Neural cell (in vitro differentiated cells): ENCODE measurements at regions not wholly inside any gene's neighbourhood (a gene's known extent, or its start where the extent isn't known, plus 50 kb on each side); places are given as distances from the start of the nearest gene placed in this dataset.

Experiments
- H2AFZ ChIP-seq: fragments of 200-600, 300-800 bp; sonication (generic), shearing (Covaris generic); 2 replicates; pipeline ENCODE4 v1.6.0; 2014; ENCODE audit warnings: low read depth, mild to moderate bottlenecking, antibody characterized with exemption, low read length, moderate library complexity
- H3F3A ChIP-seq: fragments of 200-600 bp; shearing (Covaris generic); 2 replicates; pipeline ENCODE4 v1.6.1; 2016; ENCODE audit warnings: mild to moderate bottlenecking, moderate library complexity, mixed read lengths, antibody characterized with exemption, low read length; ENCODE audit not compliant: insufficient read depth, poor library complexity, severe bottlenecking
- H3K27ac ChIP-seq: fragments of 200-600, 300-800 bp; sonication (generic), shearing (Covaris generic); 2 replicates; pipeline ENCODE4 v1.5.1; 2014; ENCODE audit warnings: mild to moderate bottlenecking, low read length, moderate library complexity
- H3K27me3 ChIP-seq: fragments of 300-800, 200-600 bp; sonication (generic), shearing (Covaris generic); 2 replicates; pipeline ENCODE4 v1.6.0; 2014; ENCODE audit warnings: mild to moderate bottlenecking, low read depth, low read length, moderate library complexity; ENCODE audit not compliant: insufficient read depth
- H3K36me3 ChIP-seq: fragments of 300-800, 200-600 bp; sonication (generic), shearing (Covaris generic); 2 replicates; pipeline ENCODE4 v1.5.1; 2014; ENCODE audit warnings: mild to moderate bottlenecking, antibody characterized with exemption, low read length, moderate library complexity; ENCODE audit not compliant: insufficient read depth
- H3K4me2 ChIP-seq: fragments of 300-800, 200-600 bp; sonication (generic), shearing (Covaris generic); 2 replicates; pipeline ENCODE4 v1.6.0; 2014; ENCODE audit warnings: mild to moderate bottlenecking, low read length
- H3K4me3 ChIP-seq: fragments of 300-800, 200-600 bp; sonication (generic), shearing (Covaris generic); 2 replicates; pipeline ENCODE4 v1.5.1; 2014; ENCODE audit warnings: mild to moderate bottlenecking, low read length, moderate library complexity
- H3K79me2 ChIP-seq: fragments of 200-600 bp; shearing (Covaris generic); replicated peaks from 2 replicates; pipeline ENCODE4 v1.6.0; 2014; ENCODE audit warnings: mild to moderate bottlenecking, low read length, moderate library complexity; ENCODE audit not compliant: insufficient read depth
- H3K9ac ChIP-seq: fragments of 300-800, 200-600 bp; sonication (generic), shearing (Covaris generic); 2 replicates; pipeline ENCODE4 v1.6.1; 2016; ENCODE audit warnings: mild to moderate bottlenecking, low read length, mixed read lengths
- H3K9me2 ChIP-seq: fragments of 200-600 bp; shearing (Covaris generic); 2 replicates; pipeline ENCODE4 v1.6.1; 2016; ENCODE audit warnings: mild to moderate bottlenecking, low read length, mixed read lengths; ENCODE audit not compliant: insufficient read depth
- H3K9me3 ChIP-seq: fragments of 200-600, 300-800 bp; sonication (generic), shearing (Covaris generic); 2 replicates; pipeline ENCODE4 v1.6.1; 2016; ENCODE audit warnings: mild to moderate bottlenecking, mixed run types, low read length, moderate library complexity, mixed read lengths
- H4K20me1 ChIP-seq: fragments of 200-600 bp; shearing (Covaris generic); 2 replicates; pipeline ENCODE4 v1.6.1; 2016; ENCODE audit warnings: mild to moderate bottlenecking, mixed run types; ENCODE audit not compliant: insufficient read depth
- CTCF ChIP-seq: fragments of 450-650 bp; IDR thresholded peaks from 2 replicates; pipeline ENCODE4 v1.5.1; 2014; ENCODE audit warnings: antibody characterized with exemption, mild to moderate bottlenecking, moderate library complexity; ENCODE audit not compliant: poor library complexity, severe bottlenecking
- EP300 ChIP-seq: fragments of 450-650 bp; conservative IDR thresholded peaks from 2 replicates; pipeline ENCODE4 v1.6.1; 2014; ENCODE audit warnings: antibody characterized with exemption, mild to moderate bottlenecking, moderate library complexity; ENCODE audit not compliant: poor library complexity, severe bottlenecking
- EZH2 ChIP-seq: fragments of 200-600, 300-800 bp; shearing (Covaris generic), sonication (generic); IDR thresholded peaks from 2 replicates; pipeline ENCODE4 v1.6.1; 2014; ENCODE audit warnings: antibody characterized with exemption, low read length, borderline replicate concordance, mild to moderate bottlenecking; ENCODE audit not compliant: insufficient read depth, poor library complexity, severe bottlenecking
- MXI1 ChIP-seq: fragments of 450-650 bp; conservative IDR thresholded peaks from 2 replicates; pipeline ENCODE4 v1.6.1; 2014; ENCODE audit warnings: antibody characterized with exemption, mild to moderate bottlenecking; ENCODE audit not compliant: poor library complexity, severe bottlenecking
- POLR2AphosphoS5 ChIP-seq: IDR thresholded peaks from 2 replicates; pipeline ENCODE4 v1.6.1; 2012
- RAD21 ChIP-seq: fragments of 450-650 bp; conservative IDR thresholded peaks from 2 replicates; pipeline ENCODE4 v1.6.1; 2014; ENCODE audit warnings: antibody characterized with exemption, mild to moderate bottlenecking, moderate library complexity
- REST ChIP-seq: IDR thresholded peaks from 2 replicates; pipeline ENCODE4 v1.6.1; 2012; ENCODE audit warnings: borderline replicate concordance
- SMC3 ChIP-seq: fragments of 450-650 bp; conservative IDR thresholded peaks from 2 replicates; pipeline ENCODE4 v1.6.1; 2014; ENCODE audit warnings: antibody characterized with exemption, mild to moderate bottlenecking, moderate library complexity; ENCODE audit not compliant: poor library complexity
- TAF1 ChIP-seq: IDR thresholded peaks from 2 replicates; pipeline ENCODE4 v1.6.1; 2012; ENCODE audit warnings: low read depth

GRCh38 chr10:130461631-130462030 lies 325.4 kb downstream of the GLRX3 start:
- no peaks in the 10 kb centered on the region for H3K9me2 ChIP-seq
- no peak overlapping the region for H3K27ac ChIP-seq
- H3K9ac ChIP-seq: no peak overlapping the region
- no peaks in the 10 kb centered on the region for H3F3A ChIP-seq
- no peaks in the 10 kb centered on the region for H3K79me2 ChIP-seq
- no peak overlapping the region for H2AFZ ChIP-seq
- no peaks in the 10 kb centered on the region for H3K27me3 ChIP-seq
- no peaks in the 10 kb centered on the region for H3K9me3 ChIP-seq
- no peaks in the 10 kb centered on the region for H4K20me1 ChIP-seq
- H3K4me2 ChIP-seq: no peak overlapping the region
- no peaks in the 10 kb centered on the region for H3K36me3 ChIP-seq
- TF ChIP-seq CTCF (no peak), RAD21 (no peak), MXI1 (no peak), REST (no peak), TAF1 (no peak), EP300 (no peak), SMC3 (no peak), EZH2 (no peak), POLR2AphosphoS5 (no peak)
- H3K4me3 ChIP-seq: no peak overlapping the region

GRCh38 chr10:130463104-130463875 lies 327.1 kb downstream of the GLRX3 start:
- H2AFZ ChIP-seq: no peak overlapping the region
- no peaks in the 10 kb centered on the region for H3K36me3 ChIP-seq
- no peaks in the 10 kb centered on the region for H4K20me1 ChIP-seq
- H3K9ac ChIP-seq: no peak overlapping the region
- H3K9me2 ChIP-seq: no peaks in the 10 kb centered on the region
- H3K9me3 ChIP-seq: no peaks in the 10 kb centered on the region
- H3K79me2 ChIP-seq: no peaks in the 10 kb centered on the region
- no peaks in the 10 kb centered on the region for H3F3A ChIP-seq
- TF ChIP-seq RAD21: no peak
- no peak for TF ChIP-seq POLR2AphosphoS5
- no peak for TF ChIP-seq REST
- TF ChIP-seq CTCF: no peak
- no peak for TF ChIP-seq EZH2
- no peak for TF ChIP-seq SMC3
- no peak for TF ChIP-seq EP300
- no peak for TF ChIP-seq MXI1
- no peak for TF ChIP-seq TAF1
- no peaks in the 10 kb centered on the region for H3K27me3 ChIP-seq
- no peak overlapping the region for H3K4me2 ChIP-seq
- no peak overlapping the region for H3K27ac ChIP-seq
- no peak overlapping the region for H3K4me3 ChIP-seq
